Keratinocyte (primary cell): ENCODE measurements at regions not wholly inside any gene's neighbourhood (a gene's known extent, or its start where the extent isn't known, plus 50 kb on each side); places are given as distances from the start of the nearest gene placed in this dataset.

ENCODE experiments used
- DNase-seq: peaks from one replicate; pipeline ENCODE4 v3.0.0-alpha.2; 2011; ENCODE audit warnings: low read depth, missing footprints, low spot score
- FAIRE-seq: peaks from 2 replicates; lab custom pipeline; 2011; peaks lifted over from hg19 to GRCh38; lab: Jason Lieb, UNC
- H2AFZ ChIP-seq: 2 replicates; pipeline ENCODE4 v1.6.0; 2012; ENCODE audit warnings: low read length, control low read depth, inconsistent platforms; ENCODE audit not compliant: control insufficient read depth
- H3K27ac ChIP-seq: 2 replicates; pipeline ENCODE4 v1.5.1; 2011; ENCODE audit warnings: low read length; ENCODE audit not compliant: control insufficient read depth, insufficient read depth
- H3K27me3 ChIP-seq: 3 replicates; pipeline ENCODE4 v1.6.0; 2011; ENCODE audit warnings: low read length; ENCODE audit not compliant: control insufficient read depth, insufficient read depth; ENCODE audit errors: extremely low read depth
- H3K36me3 ChIP-seq, 2 experiments: 2 replicates in 1 of 2; 3 replicates in 1 of 2; pipeline ENCODE4 v1.5.1; 2011; ENCODE audit warnings: low read length in 2 of 2, mild to moderate bottlenecking in 1 of 2; ENCODE audit not compliant: control insufficient read depth in 2 of 2, insufficient read depth in 2 of 2; ENCODE audit errors: extremely low read depth in 1 of 2
- H3K4me1 ChIP-seq: 3 replicates; pipeline ENCODE4 v1.5.1; 2011; ENCODE audit warnings: low read length; ENCODE audit not compliant: control insufficient read depth, insufficient read depth; ENCODE audit errors: extremely low read depth
- H3K4me2 ChIP-seq: 3 replicates; pipeline ENCODE4 v1.6.0; 2011; ENCODE audit warnings: low read depth, low read length; ENCODE audit not compliant: control insufficient read depth, insufficient read depth; ENCODE audit errors: extremely low read depth
- H3K4me3 ChIP-seq, 3 experiments: fragments of 200-600 bp in 1 of 3; sonication (generic) in 1 of 3; 2 replicates in 2 of 3; 3 replicates in 1 of 3; pipeline ENCODE4 v1.5.1; 2011 to 2016; ENCODE audit warnings: low read length in 3 of 3, mild to moderate bottlenecking in 3 of 3, control low read depth in 2 of 3, inconsistent platforms in 1 of 3, low read depth in 1 of 3, mixed read lengths in 1 of 3, mixed run types in 1 of 3, moderate library complexity in 1 of 3; ENCODE audit not compliant: control insufficient read depth in 2 of 3, insufficient read depth in 2 of 3; ENCODE audit errors: extremely low read depth in 1 of 3
- H3K79me2 ChIP-seq: 2 replicates; pipeline ENCODE4 v1.6.0; 2012; ENCODE audit warnings: low read length; ENCODE audit not compliant: control insufficient read depth, insufficient read depth
- H3K9ac ChIP-seq: 3 replicates; pipeline ENCODE4 v1.6.0; 2011; ENCODE audit warnings: low read length; ENCODE audit not compliant: control insufficient read depth, insufficient read depth; ENCODE audit errors: extremely low read depth
- H3K9me1 ChIP-seq: 3 replicates; pipeline ENCODE4 v1.6.0; 2011; ENCODE audit warnings: low read length; ENCODE audit not compliant: control insufficient read depth, insufficient read depth; ENCODE audit errors: extremely low read depth
- H3K9me3 ChIP-seq: 2 replicates; pipeline ENCODE4 v1.5.1; 2012; ENCODE audit warnings: low read depth, low read length; ENCODE audit not compliant: control insufficient read depth
- H4K20me1 ChIP-seq: 3 replicates; pipeline ENCODE4 v1.6.0; 2011; ENCODE audit warnings: low read length; ENCODE audit not compliant: control insufficient read depth, insufficient read depth; ENCODE audit errors: extremely low read depth
- CTCF ChIP-seq, 3 experiments: IDR thresholded peaks in 1 of 3; conservative IDR thresholded peaks in 1 of 3; optimal IDR thresholded peaks in 1 of 3; 2 replicates in 2 of 3; 3 replicates in 1 of 3; pipeline versions ENCODE3 to v1.5.1; 2011; ENCODE audit warnings: low read length in 3 of 3, mild to moderate bottlenecking in 3 of 3, moderate library complexity in 2 of 3, control low read depth in 1 of 3, inconsistent platforms in 1 of 3; ENCODE audit not compliant: insufficient read depth in 2 of 3; ENCODE audit errors: extremely low read depth in 1 of 3
- EZH2 ChIP-seq: IDR thresholded peaks from one replicate; pipeline ENCODE4 v1.6.1; 2012; ENCODE audit warnings: inconsistent platforms, mild to moderate bottlenecking, low read length, moderate library complexity
- dilution Hi-C: fragments of 300-500 bp; cut with MboI; formaldehyde crosslinking; loops from one replicate; pipeline ENCODE4 v1.7.0; 2020; ENCODE audit warnings: low sequenced_read_pairs; ENCODE audit not compliant: extremely low pct_ligation_motif_present

- Histone ChIP-seq H4K20me1 (no peaks in the 10 kb centered on the region), H3K79me2 (no peaks in the 10 kb centered on the region), H3K4me1 (no peaks in the 10 kb centered on the region), H2AFZ (no peak overlapping the region), H3K27me3 (no peaks in the 10 kb centered on the region), H3K9ac (no peak overlapping the region), H3K9me3 (peaks cover 9% of the 10 kb centered on the region), H3K9me1 (no peaks in the 10 kb centered on the region), H3K4me3 (no peak overlapping the region), H3K4me2 (no peak overlapping the region), H3K36me3 (no peaks in the 10 kb centered on the region), H3K27ac (no peak overlapping the region)
- DNase-seq (no peak), FAIRE-seq (no peak)
- TF ChIP-seq CTCF (optimal IDR thresholded peaks at IDR 0.05 in 1 of 3, IDR thresholded peaks at IDR 0.05 in 1 of 3, conservative IDR thresholded peaks at IDR 0.05 in 1 of 3; ENCODE audit: extremely low read depth in 1 of 3, insufficient read depth in 2 of 3, low read length in 3 of 3) (no peak), EZH2 (no peak)
- dilution Hi-C loops, result no loop called here
Measured at GRCh38 chr11:70702040-70702648, 303.8 kb downstream of the CTTN start.

DNA sequence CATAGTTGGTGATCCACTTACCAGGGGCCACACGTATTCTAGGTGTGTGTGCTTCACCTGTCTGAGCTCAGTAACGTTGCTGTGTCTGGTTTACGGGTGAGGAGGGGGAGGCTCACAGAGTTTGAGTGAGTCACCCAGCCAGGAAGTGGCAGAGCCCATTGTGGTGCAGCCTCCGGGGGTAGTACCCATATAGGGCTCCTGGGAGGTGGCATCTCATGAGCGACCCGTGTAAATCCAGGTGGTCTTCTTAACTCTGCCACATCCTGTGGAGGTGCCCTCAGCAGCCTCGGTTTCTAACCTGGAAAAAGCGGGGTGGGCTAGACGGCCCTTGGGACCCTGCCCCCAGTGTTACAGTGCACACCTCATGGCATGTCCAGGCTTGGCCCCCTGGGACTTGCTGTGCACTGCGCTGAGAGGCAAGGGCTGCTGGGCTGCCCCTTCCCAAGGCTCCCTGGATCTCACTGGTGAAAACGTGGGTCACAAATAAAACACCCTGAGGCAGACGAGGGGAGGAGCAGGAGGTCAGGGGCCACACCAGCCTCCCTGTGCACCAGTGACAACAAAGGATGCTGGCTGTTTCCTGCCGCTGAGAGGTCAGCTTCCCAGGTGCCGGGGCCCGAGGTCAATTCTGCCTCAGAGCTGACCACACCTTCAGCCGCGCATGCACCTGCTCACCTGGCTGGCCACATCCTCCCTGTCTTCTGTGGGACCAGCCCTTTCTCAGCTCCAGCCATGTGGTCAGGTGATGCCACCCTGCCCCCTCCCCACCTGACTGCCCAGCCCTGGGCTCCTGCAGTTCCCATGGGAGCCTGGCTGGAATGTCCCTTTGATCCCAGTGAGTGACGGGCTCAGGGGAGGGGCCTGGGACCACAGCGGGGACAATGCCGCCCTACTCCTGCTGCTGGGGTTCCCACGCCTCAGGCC is 305.1 kb downstream of the CTTN start:
- DNase-seq (no peak), FAIRE-seq (no peak)
- TF ChIP-seq CTCF (optimal IDR thresholded peaks at IDR 0.05 in 1 of 3, IDR thresholded peaks at IDR 0.05 in 1 of 3, conservative IDR thresholded peaks at IDR 0.05 in 1 of 3; ENCODE audit: extremely low read depth in 1 of 3, insufficient read depth in 2 of 3, low read length in 3 of 3) (no peak), EZH2 (no peak)
- no peaks in the 10 kb centered on the region for H3K4me1 ChIP-seq
- H3K9ac ChIP-seq, result no peak overlapping the region
- H3K4me3 ChIP-seq, result no peak overlapping the region
- H3K4me2 ChIP-seq, result no peak overlapping the region
- no peaks in the 10 kb centered on the region for H4K20me1 ChIP-seq
- H3K27me3 ChIP-seq, result no peaks in the 10 kb centered on the region
- no peaks in the 10 kb centered on the region for H3K79me2 ChIP-seq
- dilution Hi-C loops, result no loop called here
- H3K9me3 ChIP-seq, result peaks cover 10% of the 10 kb centered on the region
- no peak overlapping the region for H3K27ac ChIP-seq
- H3K9me1 ChIP-seq, result no peaks in the 10 kb centered on the region
- no peaks in the 10 kb centered on the region for H3K36me3 ChIP-seq
- H2AFZ ChIP-seq, result no peak overlapping the region
